ENCODE measurements at regions not wholly inside any gene's neighbourhood (a gene's known extent, or its start where the extent isn't known, plus 50 kb on each side); places are given as distances from the start of the nearest gene placed in this dataset.

- H3K27ac ChIP-seq = no peak overlapping the region
- no peaks in the 10 kb centered on the region for H3K27me3 ChIP-seq
- TF ChIP-seq, protein P1, sequence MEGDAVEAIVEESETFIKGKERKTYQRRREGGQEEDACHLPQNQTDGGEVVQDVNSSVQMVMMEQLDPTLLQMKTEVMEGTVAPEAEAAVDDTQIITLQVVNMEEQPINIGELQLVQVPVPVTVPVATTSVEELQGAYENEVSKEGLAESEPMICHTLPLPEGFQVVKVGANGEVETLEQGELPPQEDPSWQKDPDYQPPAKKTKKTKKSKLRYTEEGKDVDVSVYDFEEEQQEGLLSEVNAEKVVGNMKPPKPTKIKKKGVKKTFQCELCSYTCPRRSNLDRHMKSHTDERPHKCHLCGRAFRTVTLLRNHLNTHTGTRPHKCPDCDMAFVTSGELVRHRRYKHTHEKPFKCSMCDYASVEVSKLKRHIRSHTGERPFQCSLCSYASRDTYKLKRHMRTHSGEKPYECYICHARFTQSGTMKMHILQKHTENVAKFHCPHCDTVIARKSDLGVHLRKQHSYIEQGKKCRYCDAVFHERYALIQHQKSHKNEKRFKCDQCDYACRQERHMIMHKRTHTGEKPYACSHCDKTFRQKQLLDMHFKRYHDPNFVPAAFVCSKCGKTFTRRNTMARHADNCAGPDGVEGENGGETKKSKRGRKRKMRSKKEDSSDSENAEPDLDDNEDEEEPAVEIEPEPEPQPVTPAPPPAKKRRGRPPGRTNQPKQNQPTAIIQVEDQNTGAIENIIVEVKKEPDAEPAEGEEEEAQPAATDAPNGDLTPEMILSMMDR (IDR thresholded peaks at IDR 0.05) = no peak
- TF ChIP-seq POLR2A (IDR thresholded peaks at IDR 0.05) = no peak
- WGBS, 4 donors = 6 to 14% (median 11%) methylated on average over 1 of the region's 1 CpG
- H3K9me3 ChIP-seq = no peaks in the 10 kb centered on the region
- no peak for ATAC-seq
- intact Hi-C loops (cut with DNase I) = no loop called here
- no peak overlapping the region for H3K4me3 ChIP-seq
- no peak for DNase-seq
- H3K4me1 ChIP-seq = no peaks in the 10 kb centered on the region
- no peaks in the 10 kb centered on the region for H3K36me3 ChIP-seq
These were observed 211.0 kb downstream of the PIK3C3 start for GRCh38 chr18:42165922-42166513.

DNA sequence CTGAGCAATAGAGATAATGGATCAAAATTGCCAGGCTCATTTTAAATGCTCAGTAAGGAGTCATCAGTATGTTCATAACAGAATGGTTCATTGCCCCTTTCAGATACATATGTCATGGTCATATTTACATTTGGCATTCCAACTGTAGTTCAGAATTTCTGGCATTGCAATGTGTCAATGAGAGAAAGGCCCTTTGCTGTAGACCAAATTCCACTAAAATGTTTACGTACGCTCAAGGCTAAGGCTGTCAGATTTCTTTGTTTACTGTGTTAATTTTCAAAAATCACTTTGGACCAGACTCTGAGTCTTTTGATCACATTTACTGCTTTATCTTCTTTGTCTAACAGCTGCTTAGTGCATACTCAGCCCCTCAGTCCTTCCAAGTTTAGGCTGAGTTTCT lies 213.5 kb downstream of the PIK3C3 start:
- WGBS, 4 donors = 86 to 93% (median 87%) methylated on average over 2 of the region's 2 CpGs
- no peaks in the 10 kb centered on the region for H3K4me1 ChIP-seq
- intact Hi-C loops (cut with DNase I) = no loop called here
- TF ChIP-seq, protein P1 (IDR thresholded peaks at IDR 0.05) = no peak
- TF ChIP-seq POLR2A (IDR thresholded peaks at IDR 0.05) = no peak
- H3K4me3 ChIP-seq = no peak overlapping the region
- H3K27me3 ChIP-seq = no peaks in the 10 kb centered on the region
- ATAC-seq (no peak), DNase-seq (no peak)
- no peak overlapping the region for H3K27ac ChIP-seq
- no peaks in the 10 kb centered on the region for H3K36me3 ChIP-seq
- H3K9me3 ChIP-seq = no peaks in the 10 kb centered on the region

DNA sequence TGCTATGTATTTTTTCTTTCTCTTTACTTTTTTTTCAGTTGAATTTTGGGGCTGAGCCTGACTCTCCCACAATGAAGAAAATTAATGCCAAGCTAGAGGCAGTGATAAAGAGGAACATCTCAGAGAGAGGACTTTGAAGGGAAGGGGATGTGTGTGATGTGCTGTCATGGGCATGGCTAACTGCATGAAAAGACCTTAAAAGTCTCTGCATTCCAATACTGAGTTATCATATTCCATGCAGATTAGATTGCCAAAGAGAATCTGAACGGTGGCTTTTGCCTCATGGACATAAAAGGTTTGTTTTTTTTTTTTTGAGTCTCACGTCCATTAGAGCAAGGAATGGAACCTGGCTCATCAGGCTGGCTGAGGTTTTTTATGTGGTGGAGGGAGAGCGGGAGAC lies 213.9 kb downstream of the PIK3C3 start:
- no peak for DNase-seq
- H3K27me3 ChIP-seq = no peaks in the 10 kb centered on the region
- intact Hi-C loops (cut with DNase I) = no loop called here
- ATAC-seq = no peak
- 53 to 59% (median 54%) methylated on average over 3 of the region's 3 CpGs for WGBS, 4 donors
- no peak overlapping the region for H3K4me3 ChIP-seq
- no peaks in the 10 kb centered on the region for H3K9me3 ChIP-seq
- TF ChIP-seq, protein P1 (IDR thresholded peaks at IDR 0.05) = no peak
- TF ChIP-seq POLR2A (IDR thresholded peaks at IDR 0.05) = no peak
- H3K27ac ChIP-seq = no peak overlapping the region
- no peaks in the 10 kb centered on the region for H3K4me1 ChIP-seq
- H3K36me3 ChIP-seq = no peaks in the 10 kb centered on the region

DNA sequence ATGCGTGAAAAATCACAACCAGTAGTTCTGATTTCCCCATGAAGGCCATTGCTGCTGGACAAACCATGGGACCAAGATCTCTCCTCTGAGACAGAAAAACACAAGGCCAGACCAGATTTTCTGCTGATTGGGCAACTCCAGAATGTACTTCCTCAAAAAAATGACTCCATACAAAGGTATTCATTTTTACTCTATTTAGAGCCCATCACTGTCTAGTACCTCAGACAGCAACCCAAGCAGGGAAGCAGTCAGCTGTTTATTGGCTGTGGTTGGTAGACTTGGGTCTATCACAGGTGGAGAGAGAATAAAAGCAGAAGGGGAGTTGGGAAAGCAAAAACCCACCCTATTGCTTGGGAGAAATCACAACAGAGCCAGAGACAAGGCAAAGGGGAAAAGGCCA lies 219.9 kb downstream of the PIK3C3 start:
- no peaks in the 10 kb centered on the region for H3K9me3 ChIP-seq
- no peak overlapping the region for H3K27ac ChIP-seq
- intact Hi-C loops (cut with DNase I) = no loop called here
- WGBS, 4 donors = 94 to 97% (median 96%) methylated on average over 1 of the region's 1 CpG
- no peak for TF ChIP-seq POLR2A (IDR thresholded peaks at IDR 0.05)
- TF ChIP-seq, protein P1 (IDR thresholded peaks at IDR 0.05) = no peak
- no peak for ATAC-seq
- H3K36me3 ChIP-seq = no peaks in the 10 kb centered on the region
- no peaks in the 10 kb centered on the region for H3K4me1 ChIP-seq
- H3K4me3 ChIP-seq = no peak overlapping the region
- no peaks in the 10 kb centered on the region for H3K27me3 ChIP-seq
- no peak for DNase-seq

Measured in heart left ventricle (tissue), 16 donors.